Immature natural killer cell (primary cell): ENCODE measurements at regions not wholly inside any gene's neighbourhood (a gene's known extent, or its start where the extent isn't known, plus 50 kb on each side); places are given as distances from the start of the nearest gene placed in this dataset.

Experiments used
- DNase-seq, 3 donors: peaks; one replicate each; pipeline ENCODE4 v3.0.0; 2022; ENCODE audit warnings: mixed read lengths in 1 of 3
- H3K27ac Mint-ChIP-seq, 6 donors: one replicate each; pipeline ENCODE4 v1.8.0; 2020; ENCODE audit warnings: mixed read lengths in 6 of 6, mild to moderate bottlenecking in 5 of 6, inconsistent platforms in 4 of 6, moderate library complexity in 3 of 6
- H3K27me3 Mint-ChIP-seq, 3 donors: one replicate each; pipeline ENCODE4 v1.8.0; 2020 to 2021; ENCODE audit warnings: low read depth in 3 of 3, mild to moderate bottlenecking in 3 of 3, mixed read lengths in 3 of 3, moderate library complexity in 3 of 3, inconsistent platforms in 1 of 3
- H3K36me3 Mint-ChIP-seq, 3 donors: one replicate each; pipeline ENCODE4 v1.8.0; 2020; ENCODE audit warnings: mixed read lengths in 3 of 3, inconsistent platforms in 2 of 3, mild to moderate bottlenecking in 2 of 3
- H3K4me1 Mint-ChIP-seq, 2 donors: one replicate each; pipeline ENCODE4 v1.8.0; 2020; ENCODE audit warnings: inconsistent platforms in 2 of 2, mild to moderate bottlenecking in 2 of 2, mixed read lengths in 2 of 2, moderate library complexity in 1 of 2
- H3K4me3 Mint-ChIP-seq, 5 donors: one replicate each; pipeline ENCODE4 v1.8.0; 2020; ENCODE audit warnings: mild to moderate bottlenecking in 5 of 5, mixed read lengths in 5 of 5, inconsistent platforms in 3 of 5, moderate library complexity in 3 of 5
- H3K9me3 Mint-ChIP-seq, 6 donors: one replicate each; pipeline ENCODE4 v1.8.0; 2020; ENCODE audit warnings: mild to moderate bottlenecking in 6 of 6, mixed read lengths in 6 of 6, inconsistent platforms in 4 of 6, moderate library complexity in 3 of 6

- H3K36me3 Mint-ChIP-seq, result peaks cover 0 to 3% (median 0%) of the 10 kb centered on the region in 3 donors
- no peak overlapping the region for H3K27ac Mint-ChIP-seq
- no peaks in the 10 kb centered on the region for H3K9me3 Mint-ChIP-seq
- peaks cover 0 to 7% (median 2%) of the 10 kb centered on the region in 3 donors for H3K27me3 Mint-ChIP-seq
- no peak overlapping the region for H3K4me3 Mint-ChIP-seq
- DNase-seq, result no peak
- H3K4me1 Mint-ChIP-seq, result no peaks in the 10 kb centered on the region
Measured at GRCh38 chr12:124629117-124629516, 61.7 kb upstream of the NCOR2 start.

- Mint-ChIP-seq H3K27me3 (peaks cover 0 to 4% (median 2%) of the 10 kb centered on the region in 3 donors), H3K27ac (no peak overlapping the region), H3K36me3 (peaks cover 0 to 3% (median 0%) of the 10 kb centered on the region in 3 donors), H3K4me1 (no peaks in the 10 kb centered on the region), H3K9me3 (no peaks in the 10 kb centered on the region), H3K4me3 (no peak overlapping the region)
- no peak for DNase-seq
Measured at GRCh38 chr12:124627956-124628355, 60.5 kb upstream of the NCOR2 start.

GRCh38 chr12:124626971-124627411 is 59.6 kb upstream of the NCOR2 start:
- peaks cover 2 to 4% (median 2%) of the 10 kb centered on the region in 3 donors for H3K27me3 Mint-ChIP-seq
- no peaks in the 10 kb centered on the region for H3K4me1 Mint-ChIP-seq
- DNase-seq, result no peak
- no peak overlapping the region for H3K27ac Mint-ChIP-seq
- no peak overlapping the region for H3K4me3 Mint-ChIP-seq
- H3K9me3 Mint-ChIP-seq, result no peaks in the 10 kb centered on the region
- peaks cover 0 to 3% (median 0%) of the 10 kb centered on the region in 3 donors for H3K36me3 Mint-ChIP-seq

GRCh38 chr12:124625867-124626675 is 58.7 kb upstream of the NCOR2 start:
- Mint-ChIP-seq H3K27ac (no peak overlapping the region), H3K27me3 (peaks cover 2 to 4% (median 2%) of the 10 kb centered on the region in 3 donors), H3K4me1 (no peaks in the 10 kb centered on the region), H3K4me3 (no peak overlapping the region), H3K9me3 (no peaks in the 10 kb centered on the region), H3K36me3 (peaks cover 0 to 3% (median 0%) of the 10 kb centered on the region in 3 donors)
- no peak for DNase-seq

- Mint-ChIP-seq H3K4me1 (no peaks in the 10 kb centered on the region), H3K36me3 (peaks cover 0 to 3% (median 0%) of the 10 kb centered on the region in 3 donors), H3K27ac (no peak overlapping the region), H3K27me3 (peaks cover 0 to 2% (median 2%) of the 10 kb centered on the region in 3 donors), H3K4me3 (no peak overlapping the region), H3K9me3 (no peaks in the 10 kb centered on the region)
- DNase-seq, result no peak
Measured at GRCh38 chr12:124624823-124625222, 57.4 kb upstream of the NCOR2 start.

GRCh38 chr12:124623344-124624035 is 56.1 kb upstream of the NCOR2 start:
- H3K27ac Mint-ChIP-seq, result no peak overlapping the region
- no peak overlapping the region for H3K4me3 Mint-ChIP-seq
- no peaks in the 10 kb centered on the region for H3K9me3 Mint-ChIP-seq
- H3K36me3 Mint-ChIP-seq, result peaks cover 0 to 3% (median 0%) of the 10 kb centered on the region in 3 donors
- DNase-seq, result no peak
- peaks cover 2 to 3% (median 2%) of the 10 kb centered on the region in 3 donors for H3K27me3 Mint-ChIP-seq
- H3K4me1 Mint-ChIP-seq, result no peaks in the 10 kb centered on the region

GRCh38 chr12:124622764-124623163 is 55.4 kb upstream of the NCOR2 start:
- peaks cover 0 to 4% (median 2%) of the 10 kb centered on the region in 3 donors for H3K27me3 Mint-ChIP-seq
- DNase-seq, result no peak
- H3K9me3 Mint-ChIP-seq, result no peaks in the 10 kb centered on the region
- no peaks in the 10 kb centered on the region for H3K4me1 Mint-ChIP-seq
- no peak overlapping the region for H3K27ac Mint-ChIP-seq
- no peaks in the 10 kb centered on the region for H3K36me3 Mint-ChIP-seq
- H3K4me3 Mint-ChIP-seq, result no peak overlapping the region

GRCh38 chr12:124622331-124622730 is 54.9 kb upstream of the NCOR2 start:
- Mint-ChIP-seq H3K9me3 (no peaks in the 10 kb centered on the region), H3K4me3 (no peak overlapping the region), H3K36me3 (no peaks in the 10 kb centered on the region), H3K27me3 (peaks cover 0 to 4% (median 2%) of the 10 kb centered on the region in 3 donors), H3K27ac (no peak overlapping the region), H3K4me1 (no peaks in the 10 kb centered on the region)
- no peak for DNase-seq

- no peak overlapping the region for H3K27ac Mint-ChIP-seq
Measured at GRCh38 chr12:124621296-124621660, 53.9 kb upstream of the NCOR2 start.

GRCh38 chr12:124620606-124621295 is 53.3 kb upstream of the NCOR2 start:
- DNase-seq, result no peak
- Mint-ChIP-seq H3K27ac (no peak overlapping the region), H3K4me1 (no peaks in the 10 kb centered on the region), H3K9me3 (no peaks in the 10 kb centered on the region), H3K27me3 (peaks cover 2 to 4% (median 4%) of the 10 kb centered on the region in 3 donors), H3K4me3 (no peak overlapping the region), H3K36me3 (no peaks in the 10 kb centered on the region)

More at GRCh38 chr12:124621296-124621660, 53.9 kb upstream of the NCOR2 start:
- no peak for DNase-seq
- peaks cover 2 to 4% (median 2%) of the 10 kb centered on the region in 3 donors for H3K27me3 Mint-ChIP-seq
- no peaks in the 10 kb centered on the region for H3K9me3 Mint-ChIP-seq
- no peaks in the 10 kb centered on the region for H3K36me3 Mint-ChIP-seq
- no peak overlapping the region for H3K4me3 Mint-ChIP-seq
- H3K4me1 Mint-ChIP-seq, result no peaks in the 10 kb centered on the region

- Mint-ChIP-seq H3K4me1 (no peaks in the 10 kb centered on the region), H3K9me3 (no peaks in the 10 kb centered on the region), H3K36me3 (no peaks in the 10 kb centered on the region), H3K27me3 (peaks cover 2 to 7% (median 4%) of the 10 kb centered on the region in 3 donors), H3K27ac (no peak overlapping the region), H3K4me3 (no peak overlapping the region)
- no peak for DNase-seq
Measured at GRCh38 chr12:124618291-124618902, 51.0 kb upstream of the NCOR2 start.

GRCh38 chr12:124617615-124618014 is 50.2 kb upstream of the NCOR2 start:
- DNase-seq, result no peak
- no peaks in the 10 kb centered on the region for H3K4me1 Mint-ChIP-seq
- peaks cover 2 to 6% (median 4%) of the 10 kb centered on the region in 3 donors for H3K27me3 Mint-ChIP-seq
- no peaks in the 10 kb centered on the region for H3K36me3 Mint-ChIP-seq
- H3K27ac Mint-ChIP-seq, result no peak overlapping the region
- H3K4me3 Mint-ChIP-seq, result no peak overlapping the region
- H3K9me3 Mint-ChIP-seq, result no peaks in the 10 kb centered on the region
